CD14-positive monocyte (primary cell): ENCODE measurements at regions not wholly inside any gene's neighbourhood (a gene's known extent, or its start where the extent isn't known, plus 50 kb on each side); places are given as distances from the start of the nearest gene placed in this dataset.
A peak's percentile ranks its signal among the peaks of the same experiment; 100 is the strongest.

Source experiments
- DNase-seq, 3 donors: peaks; one replicate each; pipeline ENCODE4 v3.0.0-alpha.2; 2011 to 2022
- H2AFZ ChIP-seq: 2 replicates; pipeline ENCODE4 v1.6.0; 2012; ENCODE audit warnings: mild to moderate bottlenecking, low read depth, low read length, inconsistent platforms; ENCODE audit not compliant: insufficient read depth, poor library complexity, severe bottlenecking
- H3K27ac ChIP-seq, 2 donors: 1 replicate in 1 of 2; 2 replicates in 1 of 2; pipeline ENCODE4 v1.5.1; 2012 to 2013; ENCODE audit warnings: low read length in 2 of 2, control low read depth in 1 of 2, inconsistent platforms in 1 of 2, low read depth in 1 of 2, mild to moderate bottlenecking in 1 of 2
- H3K27me3 ChIP-seq, 2 donors: one replicate each; pipeline versions ENCODE4 v1.6.0 to v1.6.1; 2011 to 2013; ENCODE audit warnings: low read length in 2 of 2; ENCODE audit not compliant: control insufficient read depth in 2 of 2, insufficient read depth in 2 of 2
- H3K36me3 ChIP-seq, 2 donors: replicated peaks in 1 of 2; 1 replicate in 1 of 2; 2 replicates in 1 of 2; pipeline versions ENCODE4 v1.5.1 to v1.6.1; 2012 to 2013; ENCODE audit warnings: low read length in 2 of 2, control low read depth in 1 of 2, inconsistent platforms in 1 of 2, mild to moderate bottlenecking in 1 of 2; ENCODE audit not compliant: insufficient read depth in 2 of 2, control insufficient read depth in 1 of 2
- H3K4me1 ChIP-seq, 2 donors: 1 replicate in 1 of 2; 2 replicates in 1 of 2; pipeline versions ENCODE4 v1.5.1 to v1.6.1; 2012 to 2013; ENCODE audit warnings: low read length in 2 of 2, control low read depth in 1 of 2, inconsistent platforms in 1 of 2, mild to moderate bottlenecking in 1 of 2, moderate library complexity in 1 of 2; ENCODE audit not compliant: insufficient read depth in 2 of 2, control insufficient read depth in 1 of 2
- H3K4me2 ChIP-seq: replicated peaks from 2 replicates; pipeline ENCODE3; 2012; ENCODE audit warnings: low read length, moderate library complexity, mild to moderate bottlenecking; ENCODE audit not compliant: poor library complexity, severe bottlenecking; ENCODE audit errors: extremely low read depth
- H3K4me3 ChIP-seq, 3 experiments: fragments of 200-600 bp in 1 of 3; sonication (generic) in 1 of 3; replicated peaks in 1 of 3; 1 replicate in 2 of 3; 2 replicates in 1 of 3; pipeline ENCODE4 v1.5.1; 2011 to 2013; ENCODE audit warnings: low read length in 3 of 3, mild to moderate bottlenecking in 3 of 3, control low read depth in 2 of 3, low read depth in 2 of 3, inconsistent platforms in 1 of 3, moderate library complexity in 1 of 3
- H3K79me2 ChIP-seq: 2 replicates; pipeline ENCODE4 v1.6.0; 2012; ENCODE audit warnings: mild to moderate bottlenecking, control low read depth, inconsistent platforms, low read length, moderate library complexity; ENCODE audit not compliant: insufficient read depth
- H3K9ac ChIP-seq: 2 replicates; pipeline ENCODE4 v1.6.0; 2017; ENCODE audit warnings: low read length, mild to moderate bottlenecking; ENCODE audit not compliant: insufficient read depth, poor library complexity, severe bottlenecking
- H3K9me3 ChIP-seq, 2 donors: replicated peaks in 1 of 2; 1 replicate in 1 of 2; 2 replicates in 1 of 2; pipeline versions ENCODE4 v1.5.1 to v1.6.1; 2012 to 2013; ENCODE audit warnings: low read length in 2 of 2, control low read depth in 1 of 2; ENCODE audit not compliant: control insufficient read depth in 1 of 2, insufficient read depth in 1 of 2
- H4K20me1 ChIP-seq: 2 replicates; pipeline ENCODE4 v1.6.0; 2012; ENCODE audit warnings: mild to moderate bottlenecking, low read length, control low read depth, moderate library complexity; ENCODE audit not compliant: insufficient read depth
- H3K27ac Mint-ChIP-seq, 7 donors: one replicate each; pipeline ENCODE4 v1.8.0; 2020; ENCODE audit warnings: mild to moderate bottlenecking in 7 of 7, mixed read lengths in 7 of 7, moderate library complexity in 6 of 7, inconsistent platforms in 2 of 7
- H3K27me3 Mint-ChIP-seq, 3 donors: one replicate each; pipeline ENCODE4 v1.8.0; 2021 to 2022; ENCODE audit warnings: low read depth in 3 of 3, mild to moderate bottlenecking in 3 of 3, mixed read lengths in 3 of 3, moderate library complexity in 3 of 3, inconsistent platforms in 1 of 3
- H3K36me3 Mint-ChIP-seq, 2 donors: one replicate each; pipeline ENCODE4 v1.8.0; 2020; ENCODE audit warnings: mixed read lengths in 2 of 2, inconsistent platforms in 1 of 2, mild to moderate bottlenecking in 1 of 2
- H3K4me1 Mint-ChIP-seq: one replicate; pipeline ENCODE4 v1.8.0; 2020; ENCODE audit warnings: mild to moderate bottlenecking, mixed read lengths
- H3K4me3 Mint-ChIP-seq, 2 donors: one replicate each; pipeline ENCODE4 v1.8.0; 2020; ENCODE audit warnings: mild to moderate bottlenecking in 2 of 2, mixed read lengths in 2 of 2, moderate library complexity in 1 of 2
- H3K9me3 Mint-ChIP-seq, 7 donors: one replicate each; pipeline ENCODE4 v1.8.0; 2020 to 2022; ENCODE audit warnings: mixed read lengths in 7 of 7, mild to moderate bottlenecking in 6 of 7, moderate library complexity in 6 of 7, inconsistent platforms in 2 of 7
- CTCF ChIP-seq: fragments of 200-600 bp; IDR thresholded peaks from one replicate; pipeline ENCODE4 v1.8.0; 2022; ENCODE audit warnings: antibody characterized with exemption, mild to moderate bottlenecking
- WGBS: methylation state at CpG from one replicate; pipeline ENCODE4 v1.1.5; 2013; ENCODE audit warnings: missing lambda C conversion rate; ENCODE audit not compliant: insufficient coverage; 5-methylcytosine and 5-hydroxymethylcytosine counted together
- intact Hi-C, 2 donors: fragments of 100-400 bp; cut with micrococcal nuclease; formaldehyde crosslinking; loops; one replicate each; pipeline versions ENCODE4 v1.15.0 to v1.15.1; 2023

GRCh38 chr15:95368755-95369601 lies 961.5 kb upstream of the NR2F2 start:
- Histone ChIP-seq H3K9me3 (peaks cover 0 to 2% of the 10 kb centered on the region in 2 donors), H3K4me1 (no peaks in the 10 kb centered on the region), H3K27ac (no peak overlapping the region), H3K27me3 (no peaks in the 10 kb centered on the region), H3K9ac (no peak overlapping the region), H3K4me2 (no peak overlapping the region), H3K79me2 (no peaks in the 10 kb centered on the region), H2AFZ (no peak overlapping the region), H3K36me3 (no peaks in the 10 kb centered on the region), H4K20me1 (no peaks in the 10 kb centered on the region), H3K4me3 (no peak overlapping the region)
- WGBS, result 94% methylated on average over 4 of the region's 7 CpGs
- TF ChIP-seq CTCF, result no peak
- no peak overlapping the region for H3K4me3 Mint-ChIP-seq
- peaks cover 0 to 1% (median 0%) of the 10 kb centered on the region in 3 donors for H3K27me3 Mint-ChIP-seq
- H3K4me1 Mint-ChIP-seq, result no peaks in the 10 kb centered on the region
- H3K27ac Mint-ChIP-seq, result peak overlapping the region in 1 of 7 donors; percentile 47
- intact Hi-C loops, result no loop called here
- DNase-seq, result no peak
- H3K36me3 Mint-ChIP-seq, result no peaks in the 10 kb centered on the region
- peaks cover 0 to 4% (median 0%) of the 10 kb centered on the region in 7 donors for H3K9me3 Mint-ChIP-seq

GRCh38 chr15:95370291-95370690 lies 960.2 kb upstream of the NR2F2 start:
- H3K4me3 ChIP-seq, result no peak overlapping the region
- H3K9me3 ChIP-seq, result peaks cover 0 to 2% of the 10 kb centered on the region in 2 donors
- WGBS, result no CpG with 5 or more reads among the region's 2 CpGs
- H3K9me3 Mint-ChIP-seq, result peaks cover 0 to 3% (median 0%) of the 10 kb centered on the region in 7 donors
- no peak for DNase-seq
- no peak for TF ChIP-seq CTCF
- H3K79me2 ChIP-seq, result no peaks in the 10 kb centered on the region
- H3K9ac ChIP-seq, result no peak overlapping the region
- no peaks in the 10 kb centered on the region for H3K36me3 ChIP-seq
- H3K27ac ChIP-seq, result no peak overlapping the region
- no peak overlapping the region for H3K4me2 ChIP-seq
- no peak overlapping the region for H3K4me3 Mint-ChIP-seq
- no peak overlapping the region for H3K27ac Mint-ChIP-seq
- H3K4me1 ChIP-seq, result no peaks in the 10 kb centered on the region
- intact Hi-C loops, result no loop called here
- H3K4me1 Mint-ChIP-seq, result no peaks in the 10 kb centered on the region
- H4K20me1 ChIP-seq, result no peaks in the 10 kb centered on the region
- no peaks in the 10 kb centered on the region for H3K36me3 Mint-ChIP-seq
- H3K27me3 Mint-ChIP-seq, result peaks cover 0 to 1% (median 0%) of the 10 kb centered on the region in 3 donors
- H3K27me3 ChIP-seq, result no peaks in the 10 kb centered on the region
- no peak overlapping the region for H2AFZ ChIP-seq
